Renal cortex interstitium (tissue), 11 donors: ENCODE measurements at regions not wholly inside any gene's neighbourhood (a gene's known extent, or its start where the extent isn't known, plus 50 kb on each side); places are given as distances from the start of the nearest gene placed in this dataset.

Source experiments
- DNase-seq, 11 donors: peaks; one replicate each; pipeline ENCODE4 v3.0.0-alpha.2; 2013; ENCODE audit warnings: low read depth in 9 of 11, low spot score in 4 of 11; ENCODE audit errors: extremely low read depth in 1 of 11

- no peak for DNase-seq
Observed at GRCh38 chr7:86226191-86226590, 417.5 kb upstream of the GRM3 start.

- DNase-seq: no peak
Observed at GRCh38 chr7:86222806-86223205, 420.9 kb upstream of the GRM3 start.

DNA sequence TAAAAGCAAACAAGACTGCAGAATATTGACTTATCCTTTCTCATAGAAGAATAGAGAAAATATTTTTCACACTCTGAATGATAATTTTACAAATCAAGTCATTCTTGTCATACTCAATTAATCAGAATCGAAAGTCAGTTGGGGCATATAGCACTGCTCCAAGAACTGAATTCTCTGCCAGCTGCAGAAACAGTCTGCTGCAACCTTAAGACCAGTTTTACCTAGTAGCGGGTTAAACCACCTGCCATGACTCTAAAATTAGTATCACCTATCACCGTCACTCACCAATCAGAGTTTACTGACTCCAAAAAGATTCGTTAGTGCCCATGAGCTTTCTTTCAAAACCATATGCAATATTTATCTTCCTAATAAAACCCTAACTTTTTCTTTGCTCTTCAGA lies 429.0 kb upstream of the GRM3 start:
- DNase-seq: no peak

DNA sequence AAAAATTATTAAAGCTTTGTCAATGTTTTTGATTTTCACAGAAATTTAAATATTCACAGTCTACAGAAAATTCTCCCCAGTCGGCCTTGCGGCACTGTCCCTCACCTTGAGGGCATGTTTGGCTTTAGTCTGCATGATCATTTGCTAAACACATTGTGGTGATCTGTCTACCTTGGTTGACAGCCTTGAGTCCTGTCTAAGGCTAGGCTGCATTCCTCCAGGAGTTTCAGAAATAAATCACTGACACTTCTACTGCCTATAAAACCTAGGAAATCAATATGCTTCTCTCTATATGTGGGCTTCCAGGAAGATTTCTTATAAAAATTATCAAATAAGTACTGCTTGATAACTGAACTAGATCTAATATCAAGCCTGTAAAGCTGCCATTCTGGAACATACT lies 430.7 kb upstream of the GRM3 start:
- no peak for DNase-seq

- no peak for DNase-seq
Observed at GRCh38 chr7:86209036-86209435, 434.7 kb upstream of the GRM3 start.

- DNase-seq: no peak
Observed at GRCh38 chr7:86207740-86208139, 436.0 kb upstream of the GRM3 start.

DNA sequence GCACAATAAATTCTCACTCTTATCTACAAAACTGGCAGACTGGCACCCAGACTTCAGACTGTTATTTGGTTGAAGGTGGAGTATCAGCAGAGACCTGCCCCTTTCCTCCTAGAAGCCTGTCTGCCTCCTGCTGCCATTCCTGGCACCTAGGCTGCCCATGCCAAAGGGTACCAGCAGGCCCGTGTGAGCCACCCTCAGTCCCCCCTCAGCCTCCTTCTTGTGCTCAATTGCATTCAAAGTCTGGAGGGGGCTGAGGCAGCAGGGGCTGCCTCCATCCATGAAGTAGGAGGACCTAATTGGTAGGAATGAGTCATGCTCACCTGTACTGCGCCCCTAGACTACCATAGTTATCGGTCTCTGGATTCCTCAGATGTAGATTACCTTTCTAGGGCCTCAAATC lies 440.9 kb upstream of the GRM3 start:
- DNase-seq: no peak

DNA sequence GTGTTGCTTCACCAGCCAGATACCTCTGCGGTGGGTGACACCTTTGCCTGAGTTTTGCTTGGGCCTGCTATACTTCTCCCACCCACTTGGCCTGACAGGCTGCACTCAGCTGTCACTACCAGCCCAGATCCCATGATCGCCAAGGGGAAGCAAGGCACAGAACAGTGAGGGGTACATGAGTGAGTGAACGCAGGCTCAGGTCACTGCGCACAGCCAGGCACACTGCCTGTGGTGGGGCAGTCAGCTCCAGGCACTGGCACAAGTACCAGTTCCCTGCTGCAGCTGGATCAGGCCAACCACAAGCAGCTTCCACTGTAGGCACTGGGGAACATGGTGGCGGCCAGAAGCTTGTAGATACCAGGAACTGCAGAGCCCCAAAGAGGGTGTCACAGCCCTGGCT lies 441.9 kb upstream of the GRM3 start:
- no peak for DNase-seq

DNA sequence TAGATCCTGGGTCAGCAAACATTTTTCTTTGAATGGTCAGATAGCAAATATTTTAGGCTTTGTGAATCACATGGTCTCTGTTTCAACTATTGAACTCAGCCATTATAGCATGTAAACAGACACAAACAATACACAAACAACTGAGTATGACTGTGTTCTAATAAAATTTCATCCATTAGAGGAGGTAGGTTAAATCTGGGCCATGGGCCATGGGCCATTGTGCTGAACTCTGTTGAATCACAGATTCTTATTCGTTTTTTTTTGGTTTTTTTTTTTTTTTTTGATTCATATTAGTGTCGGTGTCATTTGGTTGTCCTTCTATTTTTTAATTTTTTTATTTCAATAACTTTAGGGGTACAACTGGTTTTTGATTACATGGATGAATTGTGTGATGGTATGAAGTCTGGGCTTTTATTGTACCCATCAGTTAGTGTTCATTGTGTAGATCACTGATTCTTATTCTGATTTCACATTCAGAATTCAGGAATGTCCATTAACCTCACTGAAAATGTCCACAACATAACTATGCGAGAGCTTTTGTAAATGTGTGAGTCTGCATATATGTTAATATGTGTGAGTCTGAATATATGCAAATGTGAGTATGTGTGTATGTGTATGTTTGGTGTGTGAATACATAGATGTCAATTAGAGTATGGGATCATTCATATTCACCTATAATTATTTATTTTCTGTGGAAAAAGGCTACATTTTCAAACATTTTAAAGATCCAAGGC lies 443.7 kb upstream of the GRM3 start:
- no peak for DNase-seq

DNA sequence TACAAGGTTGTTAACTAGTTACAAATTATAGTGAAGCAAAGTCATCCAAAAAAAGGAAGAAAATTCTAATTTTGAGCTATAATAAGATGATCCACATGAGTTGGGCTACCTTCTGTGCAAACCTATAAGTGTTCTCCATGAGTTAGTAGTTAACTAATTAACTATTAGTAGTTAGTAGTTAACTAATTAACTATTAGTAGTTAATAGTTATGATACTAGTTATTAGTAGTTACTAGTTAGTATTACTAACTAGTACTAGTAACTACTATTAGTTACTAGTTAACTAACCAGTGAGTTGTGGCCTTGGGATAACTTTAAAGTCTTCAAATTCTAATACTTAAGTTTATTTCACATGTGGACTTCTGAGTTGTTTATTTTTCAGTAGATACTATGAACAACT lies 453.4 kb upstream of the GRM3 start:
- DNase-seq: no peak

DNA sequence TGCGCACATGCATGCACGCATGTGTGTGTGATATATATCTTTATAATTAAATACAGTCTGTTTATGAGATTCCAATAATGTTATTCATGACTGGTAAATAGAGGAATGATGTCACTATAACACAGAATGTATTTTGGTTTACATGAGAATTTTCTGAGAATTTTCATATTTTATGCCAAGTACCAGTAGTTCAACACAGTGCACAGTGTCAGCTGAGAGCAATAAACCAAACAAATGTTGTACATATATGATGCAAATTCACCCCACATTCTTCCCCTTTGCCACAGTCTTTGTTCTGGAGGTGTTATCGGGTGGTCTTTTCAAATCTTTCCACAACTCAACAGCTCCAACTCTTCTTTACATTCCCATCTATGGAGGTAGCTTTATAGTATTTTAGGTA lies 462.2 kb upstream of the GRM3 start:
- DNase-seq: no peak

GRCh38 chr7:86164827-86165226 lies 478.9 kb upstream of the GRM3 start:
- DNase-seq: no peak

DNA sequence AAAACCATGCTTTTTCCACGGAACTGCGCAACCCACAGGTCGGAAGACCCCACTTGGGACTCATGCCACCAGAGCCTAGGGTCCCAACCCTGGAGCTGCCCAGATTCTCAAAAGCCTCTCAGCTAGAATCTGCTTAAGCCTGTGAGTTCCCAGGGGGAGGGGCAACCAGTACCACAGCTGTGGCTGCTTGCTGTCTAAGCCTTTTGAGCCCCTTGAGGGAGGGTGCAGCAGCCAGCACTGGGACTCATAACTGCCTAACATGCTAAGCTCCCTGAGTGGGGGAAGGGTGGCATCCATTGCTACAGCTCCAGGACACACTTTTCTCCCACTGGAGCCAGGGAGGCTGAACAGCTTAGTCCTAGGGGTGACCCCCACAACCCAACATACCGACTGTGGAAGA lies 485.6 kb upstream of the GRM3 start:
- DNase-seq: no peak

GRCh38 chr7:86155623-86156022 lies 488.1 kb upstream of the GRM3 start:
- DNase-seq: no peak

- no peak for DNase-seq
Observed at GRCh38 chr7:86152926-86153325, 490.8 kb upstream of the GRM3 start.

DNA sequence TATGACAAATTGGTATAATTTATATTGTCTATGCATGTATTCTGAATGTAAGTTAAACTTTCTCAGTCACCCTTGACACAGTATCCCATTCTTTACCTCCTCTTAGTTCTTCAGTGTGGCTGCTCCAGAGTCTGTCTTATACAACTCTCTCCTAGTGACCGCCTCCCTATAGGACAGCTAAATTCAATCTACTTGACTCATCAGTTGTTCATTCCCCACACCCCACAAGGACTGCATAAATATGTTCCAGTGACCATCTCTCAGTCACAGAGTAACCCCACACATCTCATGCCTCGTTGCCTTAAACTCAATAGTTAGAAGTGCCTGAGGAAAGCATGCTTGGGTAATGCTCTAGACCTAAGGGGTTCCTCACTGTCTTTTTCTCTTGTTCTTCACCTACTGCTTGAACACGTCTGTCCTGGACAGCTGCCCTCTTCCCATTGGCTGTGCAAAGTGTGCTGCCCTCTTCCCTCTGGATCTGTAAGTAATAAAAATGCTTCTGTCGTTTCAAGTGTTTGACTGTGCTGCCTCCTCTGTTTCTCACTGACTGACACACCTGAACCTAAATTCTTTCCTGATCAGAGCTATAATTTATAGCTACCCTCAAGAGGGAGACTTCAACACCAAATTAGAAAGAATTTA lies 494.6 kb upstream of the GRM3 start:
- no peak for DNase-seq

DNA sequence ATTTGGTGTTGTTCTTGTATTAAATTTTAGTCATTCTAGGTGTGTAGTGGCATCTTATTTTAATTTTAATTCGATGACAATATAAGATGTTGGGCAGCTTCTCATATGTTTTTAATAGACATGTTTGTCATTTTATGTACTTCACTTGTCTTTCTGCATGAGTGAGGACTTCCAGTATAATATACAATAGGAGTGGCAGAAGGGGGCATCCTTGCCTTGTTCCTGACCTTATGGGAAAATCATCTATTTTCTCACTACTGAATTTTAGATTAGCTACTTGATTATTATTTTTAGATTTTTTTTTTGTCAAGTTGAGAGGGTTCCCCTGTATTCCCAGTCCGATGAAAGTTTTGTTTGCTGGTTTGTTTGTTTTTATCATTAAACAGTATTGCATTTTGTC lies 495.2 kb upstream of the GRM3 start:
- DNase-seq: no peak

DNA sequence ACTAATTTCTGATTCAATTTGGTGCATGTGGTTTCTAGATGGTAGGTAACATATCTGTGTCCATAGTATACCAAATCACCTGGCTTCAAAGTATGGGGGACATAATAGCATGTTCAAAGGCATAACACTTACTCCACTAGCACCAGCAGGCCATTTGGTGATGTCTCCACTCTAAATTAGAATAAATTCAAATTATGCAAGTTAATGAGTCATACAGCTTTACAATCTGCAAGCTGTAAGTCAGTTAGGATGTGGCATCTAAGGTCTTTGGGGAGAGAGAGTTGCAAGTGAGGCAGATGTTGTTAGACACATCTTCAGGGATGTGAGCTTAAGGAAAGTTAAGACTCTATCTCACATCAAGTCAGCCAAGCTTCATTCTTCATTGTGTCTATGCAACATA lies 506.4 kb upstream of the GRM3 start:
- no peak for DNase-seq

DNA sequence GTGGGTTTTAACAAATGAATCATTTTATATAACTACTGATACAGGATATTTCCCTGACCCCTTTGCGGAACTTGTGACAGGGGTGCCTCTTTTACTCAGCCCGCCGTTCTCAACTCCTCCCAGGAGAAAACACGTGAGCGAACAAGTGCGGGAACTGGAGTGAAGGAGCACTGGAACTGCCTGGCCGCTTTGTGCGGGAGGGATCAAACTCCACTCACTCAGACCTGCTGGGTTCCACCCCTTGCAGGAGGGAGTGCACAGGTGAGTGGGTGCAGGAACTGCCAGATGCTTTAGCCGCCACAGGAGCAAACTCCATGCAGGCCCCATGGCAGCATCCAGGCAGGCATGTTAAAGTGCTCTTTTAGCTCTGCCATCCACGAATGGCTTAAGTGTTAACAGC lies 513.4 kb upstream of the GRM3 start:
- no peak for DNase-seq

DNA sequence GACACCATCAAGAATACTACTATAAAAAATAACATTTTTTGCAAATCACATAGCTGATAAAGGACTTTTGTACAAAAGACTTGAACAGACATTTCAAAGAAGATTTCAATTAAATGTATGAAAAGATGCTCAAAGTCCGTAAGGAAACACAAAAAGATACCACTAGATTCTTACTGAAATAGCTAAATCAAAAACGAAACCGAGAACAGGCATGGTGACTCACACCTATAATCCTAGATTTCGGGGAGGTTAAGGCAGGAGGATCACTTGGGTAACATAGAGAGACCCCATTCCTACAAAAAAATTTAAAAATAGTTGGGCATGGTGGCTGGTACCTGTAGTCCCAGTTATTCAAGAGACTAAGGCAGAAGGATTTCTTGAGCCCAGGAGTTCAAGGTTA lies 520.2 kb upstream of the GRM3 start:
- no peak for DNase-seq

GRCh38 chr7:86094166-86094669 lies 549.5 kb upstream of the GRM3 start:
- no peak for DNase-seq
